Esophagus squamous epithelium (tissue), 4 donors: ENCODE measurements at regions not wholly inside any gene's neighbourhood (a gene's known extent, or its start where the extent isn't known, plus 50 kb on each side); places are given as distances from the start of the nearest gene placed in this dataset.

Source experiments
- POLR2A ChIP-seq, 4 donors: fragments of 450-650 bp; IDR thresholded peaks; one replicate each; pipeline ENCODE4 v1.6.1; 2017; ENCODE audit warnings: antibody characterized with exemption in 4 of 4, mild to moderate bottlenecking in 4 of 4, moderate library complexity in 3 of 4
- TF ChIP-seq, protein P1 (sequence below), 6 experiments: fragments of 450-650 bp in 4 of 6; fragments of 200-600 bp in 2 of 6; sonication (generic) in 2 of 6; IDR thresholded peaks; one replicate each; pipeline ENCODE4 v1.5.1; 2016 to 2019; ENCODE audit warnings: antibody characterized with exemption in 6 of 6, mild to moderate bottlenecking in 4 of 6, moderate library complexity in 4 of 6

DNA sequence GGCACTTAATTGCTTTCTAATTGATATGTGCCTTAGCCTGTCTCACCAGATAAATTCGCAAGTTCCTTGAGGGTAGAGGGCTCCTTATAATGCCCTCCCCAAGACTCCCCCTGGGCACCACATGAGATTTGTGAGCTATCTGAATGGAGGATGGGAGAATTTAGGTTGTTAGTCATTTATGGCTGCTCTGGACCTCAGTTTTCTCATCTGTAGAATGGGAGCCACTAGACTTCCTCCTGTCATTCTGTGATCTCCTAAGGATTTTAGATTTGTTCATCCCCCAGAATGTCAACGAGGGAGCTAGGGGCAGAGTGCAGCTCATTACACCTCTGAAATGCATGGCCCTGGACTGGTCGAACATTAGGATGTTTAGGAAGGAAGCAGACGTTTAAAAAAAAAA lies 294.6 kb downstream of the MIAT start:
- TF ChIP-seq, protein P1, sequence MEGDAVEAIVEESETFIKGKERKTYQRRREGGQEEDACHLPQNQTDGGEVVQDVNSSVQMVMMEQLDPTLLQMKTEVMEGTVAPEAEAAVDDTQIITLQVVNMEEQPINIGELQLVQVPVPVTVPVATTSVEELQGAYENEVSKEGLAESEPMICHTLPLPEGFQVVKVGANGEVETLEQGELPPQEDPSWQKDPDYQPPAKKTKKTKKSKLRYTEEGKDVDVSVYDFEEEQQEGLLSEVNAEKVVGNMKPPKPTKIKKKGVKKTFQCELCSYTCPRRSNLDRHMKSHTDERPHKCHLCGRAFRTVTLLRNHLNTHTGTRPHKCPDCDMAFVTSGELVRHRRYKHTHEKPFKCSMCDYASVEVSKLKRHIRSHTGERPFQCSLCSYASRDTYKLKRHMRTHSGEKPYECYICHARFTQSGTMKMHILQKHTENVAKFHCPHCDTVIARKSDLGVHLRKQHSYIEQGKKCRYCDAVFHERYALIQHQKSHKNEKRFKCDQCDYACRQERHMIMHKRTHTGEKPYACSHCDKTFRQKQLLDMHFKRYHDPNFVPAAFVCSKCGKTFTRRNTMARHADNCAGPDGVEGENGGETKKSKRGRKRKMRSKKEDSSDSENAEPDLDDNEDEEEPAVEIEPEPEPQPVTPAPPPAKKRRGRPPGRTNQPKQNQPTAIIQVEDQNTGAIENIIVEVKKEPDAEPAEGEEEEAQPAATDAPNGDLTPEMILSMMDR (IDR thresholded peaks at IDR 0.05): no peak
- no peak for TF ChIP-seq POLR2A (IDR thresholded peaks at IDR 0.05)
